ENCODE measurements at regions not wholly inside any gene's neighbourhood (a gene's known extent, or its start where the extent isn't known, plus 50 kb on each side); places are given as distances from the start of the nearest gene placed in this dataset.

- Histone ChIP-seq H3K4me1 (no peaks in the 10 kb centered on the region), H3K9me3 (no peaks in the 10 kb centered on the region), H3K36me3 (no peaks in the 10 kb centered on the region), H3K27me3 (peaks cover 0 to 16% (median 0%) of the 10 kb centered on the region in 4 donors), H3K4me3 (no peak overlapping the region), H3K27ac (replicated peaks in 1 of 4) (no peak overlapping the region)
- intact Hi-C loops (cut with DNase I) = no loop called here
- TF ChIP-seq POLR2A (IDR thresholded peaks at IDR 0.05; ENCODE audit: low read depth) (no peak), EP300 (IDR thresholded peaks at IDR 0.05) (no peak), POLR2AphosphoS5 (IDR thresholded peaks at IDR 0.05) (no peak), CTCF (IDR thresholded peaks at IDR 0.05) (no peak)
- 80% methylated on average over 6 of the region's 6 CpGs for WGBS
- no peak for DNase-seq (ENCODE audit: extremely low spot score)
Measured at GRCh38 chr14:97426776-97427175, 629.6 kb downstream of the VRK1 start.

GRCh38 chr14:97428808-97429440 lies 631.7 kb downstream of the VRK1 start:
- Histone ChIP-seq H3K9me3 (no peaks in the 10 kb centered on the region), H3K27me3 (peaks cover 0 to 8% (median 0%) of the 10 kb centered on the region in 4 donors), H3K4me3 (no peak overlapping the region), H3K27ac (replicated peaks in 1 of 4) (no peak overlapping the region), H3K4me1 (no peaks in the 10 kb centered on the region), H3K36me3 (no peaks in the 10 kb centered on the region)
- DNase-seq (ENCODE audit: extremely low spot score) = peak; percentile 47
- TF ChIP-seq POLR2AphosphoS5 (IDR thresholded peaks at IDR 0.05) = no peak
- no peak for TF ChIP-seq POLR2A (IDR thresholded peaks at IDR 0.05; ENCODE audit: low read depth)
- no peak for TF ChIP-seq CTCF (IDR thresholded peaks at IDR 0.05)
- intact Hi-C loops (cut with DNase I) = no loop called here
- 62% methylated on average over 2 of the region's 2 CpGs for WGBS

GRCh38 chr14:97432586-97432985 lies 635.4 kb downstream of the VRK1 start:
- 79% methylated on average over 6 of the region's 6 CpGs for WGBS
- Histone ChIP-seq H3K27me3 (no peaks in the 10 kb centered on the region), H3K36me3 (no peaks in the 10 kb centered on the region), H3K4me1 (no peaks in the 10 kb centered on the region), H3K27ac (replicated peaks in 1 of 4) (no peak overlapping the region), H3K9me3 (no peaks in the 10 kb centered on the region), H3K4me3 (no peak overlapping the region)
- no peak for DNase-seq (ENCODE audit: extremely low spot score)
- TF ChIP-seq CTCF (IDR thresholded peaks at IDR 0.05) = no peak
- TF ChIP-seq POLR2AphosphoS5 (IDR thresholded peaks at IDR 0.05) = no peak
- TF ChIP-seq POLR2A (IDR thresholded peaks at IDR 0.05; ENCODE audit: low read depth) = no peak
- no peak for TF ChIP-seq EP300 (IDR thresholded peaks at IDR 0.05)
- intact Hi-C loops (cut with DNase I) = no loop called here

- H3K4me3 ChIP-seq = no peak overlapping the region
- no peaks in the 10 kb centered on the region for H3K36me3 ChIP-seq
- no peak overlapping the region for H3K27ac ChIP-seq (replicated peaks in 1 of 4)
- DNase-seq (ENCODE audit: extremely low spot score) = no peak
- H3K27me3 ChIP-seq = no peaks in the 10 kb centered on the region
- intact Hi-C loops (cut with DNase I) = no loop called here
- no peaks in the 10 kb centered on the region for H3K9me3 ChIP-seq
- TF ChIP-seq POLR2A (IDR thresholded peaks at IDR 0.05; ENCODE audit: low read depth) (no peak), CTCF (IDR thresholded peaks at IDR 0.05) (no peak), POLR2AphosphoS5 (IDR thresholded peaks at IDR 0.05) (no peak), EP300 (IDR thresholded peaks at IDR 0.05) (no peak)
- H3K4me1 ChIP-seq = no peaks in the 10 kb centered on the region
- 84% methylated on average over 9 of the region's 9 CpGs for WGBS
Measured at GRCh38 chr14:97441740-97442362, 644.7 kb downstream of the VRK1 start.
